Keratinocyte (primary cell): ENCODE measurements at regions not wholly inside any gene's neighbourhood (a gene's known extent, or its start where the extent isn't known, plus 50 kb on each side); places are given as distances from the start of the nearest gene placed in this dataset.

Experiments
- DNase-seq: peaks from one replicate; pipeline ENCODE4 v3.0.0-alpha.2; 2011; ENCODE audit warnings: low read depth, missing footprints, low spot score
- FAIRE-seq: peaks from 2 replicates; lab custom pipeline; 2011; peaks lifted over from hg19 to GRCh38; lab: Jason Lieb, UNC
- H2AFZ ChIP-seq: 2 replicates; pipeline ENCODE4 v1.6.0; 2012; ENCODE audit warnings: low read length, control low read depth, inconsistent platforms; ENCODE audit not compliant: control insufficient read depth
- H3K27ac ChIP-seq: 2 replicates; pipeline ENCODE4 v1.5.1; 2011; ENCODE audit warnings: low read length; ENCODE audit not compliant: control insufficient read depth, insufficient read depth
- H3K27me3 ChIP-seq: 3 replicates; pipeline ENCODE4 v1.6.0; 2011; ENCODE audit warnings: low read length; ENCODE audit not compliant: control insufficient read depth, insufficient read depth; ENCODE audit errors: extremely low read depth
- H3K36me3 ChIP-seq, 2 experiments: 2 replicates in 1 of 2; 3 replicates in 1 of 2; pipeline ENCODE4 v1.5.1; 2011; ENCODE audit warnings: low read length in 2 of 2, mild to moderate bottlenecking in 1 of 2; ENCODE audit not compliant: control insufficient read depth in 2 of 2, insufficient read depth in 2 of 2; ENCODE audit errors: extremely low read depth in 1 of 2
- H3K4me1 ChIP-seq: 3 replicates; pipeline ENCODE4 v1.5.1; 2011; ENCODE audit warnings: low read length; ENCODE audit not compliant: control insufficient read depth, insufficient read depth; ENCODE audit errors: extremely low read depth
- H3K4me2 ChIP-seq: 3 replicates; pipeline ENCODE4 v1.6.0; 2011; ENCODE audit warnings: low read depth, low read length; ENCODE audit not compliant: control insufficient read depth, insufficient read depth; ENCODE audit errors: extremely low read depth
- H3K4me3 ChIP-seq, 3 experiments: fragments of 200-600 bp in 1 of 3; sonication (generic) in 1 of 3; 2 replicates in 2 of 3; 3 replicates in 1 of 3; pipeline ENCODE4 v1.5.1; 2011 to 2016; ENCODE audit warnings: low read length in 3 of 3, mild to moderate bottlenecking in 3 of 3, control low read depth in 2 of 3, inconsistent platforms in 1 of 3, low read depth in 1 of 3, mixed read lengths in 1 of 3, mixed run types in 1 of 3, moderate library complexity in 1 of 3; ENCODE audit not compliant: control insufficient read depth in 2 of 3, insufficient read depth in 2 of 3; ENCODE audit errors: extremely low read depth in 1 of 3
- H3K79me2 ChIP-seq: 2 replicates; pipeline ENCODE4 v1.6.0; 2012; ENCODE audit warnings: low read length; ENCODE audit not compliant: control insufficient read depth, insufficient read depth
- H3K9ac ChIP-seq: 3 replicates; pipeline ENCODE4 v1.6.0; 2011; ENCODE audit warnings: low read length; ENCODE audit not compliant: control insufficient read depth, insufficient read depth; ENCODE audit errors: extremely low read depth
- H3K9me1 ChIP-seq: 3 replicates; pipeline ENCODE4 v1.6.0; 2011; ENCODE audit warnings: low read length; ENCODE audit not compliant: control insufficient read depth, insufficient read depth; ENCODE audit errors: extremely low read depth
- H3K9me3 ChIP-seq: 2 replicates; pipeline ENCODE4 v1.5.1; 2012; ENCODE audit warnings: low read depth, low read length; ENCODE audit not compliant: control insufficient read depth
- H4K20me1 ChIP-seq: 3 replicates; pipeline ENCODE4 v1.6.0; 2011; ENCODE audit warnings: low read length; ENCODE audit not compliant: control insufficient read depth, insufficient read depth; ENCODE audit errors: extremely low read depth
- EZH2 ChIP-seq: IDR thresholded peaks from one replicate; pipeline ENCODE4 v1.6.1; 2012; ENCODE audit warnings: inconsistent platforms, mild to moderate bottlenecking, low read length, moderate library complexity
- dilution Hi-C: fragments of 300-500 bp; cut with MboI; formaldehyde crosslinking; loops from one replicate; pipeline ENCODE4 v1.7.0; 2020; ENCODE audit warnings: low sequenced_read_pairs; ENCODE audit not compliant: extremely low pct_ligation_motif_present
- TF ChIP-seq, protein P1 (sequence below), 3 experiments: IDR thresholded peaks in 1 of 3; conservative IDR thresholded peaks in 1 of 3; optimal IDR thresholded peaks in 1 of 3; 2 replicates in 2 of 3; 3 replicates in 1 of 3; pipeline versions ENCODE3 to v1.5.1; 2011; ENCODE audit warnings: low read length in 3 of 3, mild to moderate bottlenecking in 3 of 3, moderate library complexity in 2 of 3, control low read depth in 1 of 3, inconsistent platforms in 1 of 3; ENCODE audit not compliant: insufficient read depth in 2 of 3; ENCODE audit errors: extremely low read depth in 1 of 3

- DNase-seq (no peak), FAIRE-seq (no peak)
- peaks cover 2% of the 10 kb centered on the region for H3K27me3 ChIP-seq
- dilution Hi-C loops = no loop called here
- no peak overlapping the region for H2AFZ ChIP-seq
- H3K4me2 ChIP-seq = no peak overlapping the region
- no peaks in the 10 kb centered on the region for H3K36me3 ChIP-seq
- no peaks in the 10 kb centered on the region for H3K9me1 ChIP-seq
- H3K4me1 ChIP-seq = no peaks in the 10 kb centered on the region
- no peaks in the 10 kb centered on the region for H4K20me1 ChIP-seq
- no peak for TF ChIP-seq EZH2
- TF ChIP-seq, protein P1, sequence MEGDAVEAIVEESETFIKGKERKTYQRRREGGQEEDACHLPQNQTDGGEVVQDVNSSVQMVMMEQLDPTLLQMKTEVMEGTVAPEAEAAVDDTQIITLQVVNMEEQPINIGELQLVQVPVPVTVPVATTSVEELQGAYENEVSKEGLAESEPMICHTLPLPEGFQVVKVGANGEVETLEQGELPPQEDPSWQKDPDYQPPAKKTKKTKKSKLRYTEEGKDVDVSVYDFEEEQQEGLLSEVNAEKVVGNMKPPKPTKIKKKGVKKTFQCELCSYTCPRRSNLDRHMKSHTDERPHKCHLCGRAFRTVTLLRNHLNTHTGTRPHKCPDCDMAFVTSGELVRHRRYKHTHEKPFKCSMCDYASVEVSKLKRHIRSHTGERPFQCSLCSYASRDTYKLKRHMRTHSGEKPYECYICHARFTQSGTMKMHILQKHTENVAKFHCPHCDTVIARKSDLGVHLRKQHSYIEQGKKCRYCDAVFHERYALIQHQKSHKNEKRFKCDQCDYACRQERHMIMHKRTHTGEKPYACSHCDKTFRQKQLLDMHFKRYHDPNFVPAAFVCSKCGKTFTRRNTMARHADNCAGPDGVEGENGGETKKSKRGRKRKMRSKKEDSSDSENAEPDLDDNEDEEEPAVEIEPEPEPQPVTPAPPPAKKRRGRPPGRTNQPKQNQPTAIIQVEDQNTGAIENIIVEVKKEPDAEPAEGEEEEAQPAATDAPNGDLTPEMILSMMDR (optimal IDR thresholded peaks at IDR 0.05 in 1 of 3, IDR thresholded peaks at IDR 0.05 in 1 of 3, conservative IDR thresholded peaks at IDR 0.05 in 1 of 3; ENCODE audit: extremely low read depth in 1 of 3, insufficient read depth in 2 of 3, low read length in 3 of 3) = no peak
- H3K9ac ChIP-seq = no peak overlapping the region
- no peak overlapping the region for H3K27ac ChIP-seq
- no peaks in the 10 kb centered on the region for H3K9me3 ChIP-seq
- H3K79me2 ChIP-seq = no peaks in the 10 kb centered on the region
- H3K4me3 ChIP-seq = no peak overlapping the region
These were observed 92.2 kb downstream of the TNFRSF13B start for GRCh38 chr17:16879686-16880085.

DNA sequence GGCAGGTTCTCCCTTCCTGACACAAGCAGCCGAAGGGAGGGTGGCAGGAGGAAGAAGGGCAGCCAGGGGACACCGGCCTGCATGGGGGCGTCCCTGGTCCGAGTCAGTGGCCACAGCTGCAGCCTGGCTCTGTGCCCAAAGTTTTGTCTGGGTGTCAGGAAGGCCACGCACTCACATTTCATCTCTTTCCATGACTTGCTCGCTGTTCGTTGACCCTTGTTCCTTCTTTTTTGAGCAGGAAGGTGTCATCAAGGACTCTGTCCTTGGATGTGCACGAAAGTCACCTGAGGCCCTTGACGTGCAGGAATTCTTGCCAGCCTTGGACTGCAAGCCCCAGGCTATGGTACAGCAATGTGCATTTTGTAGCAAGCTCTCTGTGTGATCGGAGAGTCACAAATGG is 93.3 kb downstream of the TNFRSF13B start:
- TF ChIP-seq, protein P1 (optimal IDR thresholded peaks at IDR 0.05 in 1 of 3, IDR thresholded peaks at IDR 0.05 in 1 of 3, conservative IDR thresholded peaks at IDR 0.05 in 1 of 3; ENCODE audit: extremely low read depth in 1 of 3, insufficient read depth in 2 of 3, low read length in 3 of 3) = no peak
- no peak for TF ChIP-seq EZH2
- Histone ChIP-seq H3K4me1 (no peaks in the 10 kb centered on the region), H3K4me3 (no peak overlapping the region), H3K9me1 (no peaks in the 10 kb centered on the region), H3K9me3 (no peaks in the 10 kb centered on the region), H3K36me3 (no peaks in the 10 kb centered on the region), H3K79me2 (no peaks in the 10 kb centered on the region), H4K20me1 (no peaks in the 10 kb centered on the region), H3K4me2 (no peak overlapping the region), H3K9ac (no peak overlapping the region), H3K27me3 (peaks cover 2% of the 10 kb centered on the region), H2AFZ (no peak overlapping the region), H3K27ac (no peak overlapping the region)
- no peak for FAIRE-seq
- dilution Hi-C loops = no loop called here
- DNase-seq = no peak
